Upper lobe of left lung (tissue), 4 donors: ENCODE measurements at regions not wholly inside any gene's neighbourhood (a gene's known extent, or its start where the extent isn't known, plus 50 kb on each side); places are given as distances from the start of the nearest gene placed in this dataset.

Source experiments
- POLR2A ChIP-seq, 4 donors: fragments of 450-650 bp; IDR thresholded peaks; one replicate each; pipeline ENCODE4 v1.5.1; 2016 to 2017; ENCODE audit warnings: antibody characterized with exemption in 4 of 4, mild to moderate bottlenecking in 2 of 4
- TF ChIP-seq, protein P1 (sequence below), 6 experiments: fragments of 450-650 bp in 4 of 6; fragments of 200-600 bp in 2 of 6; sonication (generic) in 2 of 6; IDR thresholded peaks; one replicate each; pipeline ENCODE4 v1.5.1; 2016 to 2019; ENCODE audit warnings: antibody characterized with exemption in 6 of 6

DNA sequence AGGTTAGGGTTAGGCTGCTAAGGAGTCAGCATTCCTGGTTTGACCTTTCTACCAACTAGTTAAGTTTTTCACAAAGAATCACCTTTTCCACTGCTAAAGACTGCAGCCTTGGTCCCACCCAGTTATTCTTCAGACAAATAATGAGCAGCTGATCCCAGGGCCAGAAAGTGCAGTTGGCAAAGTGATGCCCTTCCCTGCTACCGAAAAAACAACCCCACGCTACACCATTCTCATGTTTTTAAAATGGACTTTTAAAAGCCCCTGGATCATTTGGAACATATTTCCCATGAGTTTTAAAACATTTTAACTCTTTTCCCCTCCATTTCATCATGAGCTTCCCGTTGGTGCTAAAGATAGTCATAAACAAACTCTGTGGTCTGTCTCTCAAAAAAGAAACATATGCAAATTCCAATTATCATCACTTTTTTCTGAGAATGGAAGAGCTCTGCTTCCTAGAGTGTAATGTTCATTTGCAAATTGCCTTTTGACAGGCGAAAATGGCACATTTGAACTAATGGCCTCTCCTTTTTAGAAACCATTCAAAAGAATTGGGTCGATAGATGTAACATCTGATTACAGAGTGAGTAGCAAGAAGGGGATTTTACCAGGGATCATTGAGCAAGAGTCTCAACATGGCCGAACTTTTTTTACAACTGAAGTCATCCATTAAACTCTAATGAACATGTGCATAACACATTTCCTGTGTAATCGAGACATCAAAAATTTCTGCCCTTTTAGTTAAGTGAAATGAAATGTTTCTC, 129.3 kb upstream of the RAP1B start:
- TF ChIP-seq, protein P1, sequence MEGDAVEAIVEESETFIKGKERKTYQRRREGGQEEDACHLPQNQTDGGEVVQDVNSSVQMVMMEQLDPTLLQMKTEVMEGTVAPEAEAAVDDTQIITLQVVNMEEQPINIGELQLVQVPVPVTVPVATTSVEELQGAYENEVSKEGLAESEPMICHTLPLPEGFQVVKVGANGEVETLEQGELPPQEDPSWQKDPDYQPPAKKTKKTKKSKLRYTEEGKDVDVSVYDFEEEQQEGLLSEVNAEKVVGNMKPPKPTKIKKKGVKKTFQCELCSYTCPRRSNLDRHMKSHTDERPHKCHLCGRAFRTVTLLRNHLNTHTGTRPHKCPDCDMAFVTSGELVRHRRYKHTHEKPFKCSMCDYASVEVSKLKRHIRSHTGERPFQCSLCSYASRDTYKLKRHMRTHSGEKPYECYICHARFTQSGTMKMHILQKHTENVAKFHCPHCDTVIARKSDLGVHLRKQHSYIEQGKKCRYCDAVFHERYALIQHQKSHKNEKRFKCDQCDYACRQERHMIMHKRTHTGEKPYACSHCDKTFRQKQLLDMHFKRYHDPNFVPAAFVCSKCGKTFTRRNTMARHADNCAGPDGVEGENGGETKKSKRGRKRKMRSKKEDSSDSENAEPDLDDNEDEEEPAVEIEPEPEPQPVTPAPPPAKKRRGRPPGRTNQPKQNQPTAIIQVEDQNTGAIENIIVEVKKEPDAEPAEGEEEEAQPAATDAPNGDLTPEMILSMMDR (IDR thresholded peaks at IDR 0.05): no peak
- no peak for TF ChIP-seq POLR2A (IDR thresholded peaks at IDR 0.05)
